IMR-90 (cell line): ENCODE measurements at regions not wholly inside any gene's neighbourhood (a gene's known extent, or its start where the extent isn't known, plus 50 kb on each side); places are given as distances from the start of the nearest gene placed in this dataset.

Experiments
- BHLHE40 ChIP-seq: fragments of 150-350 bp; IDR thresholded peaks from 2 replicates; pipeline ENCODE4 v1.6.1; 2016; ENCODE audit warnings: mild to moderate bottlenecking, low read depth, low read length
- MAFK ChIP-seq: IDR thresholded peaks from 2 replicates; pipeline ENCODE4 v1.6.1; 2012; ENCODE audit warnings: low read depth, low read length, improper control_type of control experiment
- POLR2A ChIP-seq: IDR thresholded peaks from 2 replicates; pipeline ENCODE4 v1.6.1; 2012; ENCODE audit warnings: mild to moderate bottlenecking, low read depth, low read length
- RCOR1 ChIP-seq: IDR thresholded peaks from 2 replicates; pipeline ENCODE4 v1.6.1; 2012; ENCODE audit warnings: mild to moderate bottlenecking, low read length, improper control_type of control experiment; ENCODE audit not compliant: insufficient replicate concordance
- USF2 ChIP-seq: fragments of 150-350 bp; IDR thresholded peaks from 2 replicates; pipeline ENCODE4 v1.6.1; 2017; ENCODE audit warnings: mild to moderate bottlenecking, antibody characterized with exemption, low read length, low read depth
- TF ChIP-seq, protein P1 (sequence below): conservative IDR thresholded peaks from 2 replicates; pipeline ENCODE4 v1.5.1; 2012; ENCODE audit warnings: mild to moderate bottlenecking, low read depth, low read length, improper control_type of control experiment
- TF ChIP-seq, protein P2 (sequence below): fragments of 150-350 bp; IDR thresholded peaks from 2 replicates; pipeline ENCODE4 v1.6.1; 2016; ENCODE audit warnings: low read depth, mild to moderate bottlenecking, low read length, moderate library complexity, borderline replicate concordance

- TF ChIP-seq RCOR1 (no peak), USF2 (no peak), MAFK (no peak), BHLHE40 (no peak), POLR2A (no peak)
- TF ChIP-seq, protein P1, sequence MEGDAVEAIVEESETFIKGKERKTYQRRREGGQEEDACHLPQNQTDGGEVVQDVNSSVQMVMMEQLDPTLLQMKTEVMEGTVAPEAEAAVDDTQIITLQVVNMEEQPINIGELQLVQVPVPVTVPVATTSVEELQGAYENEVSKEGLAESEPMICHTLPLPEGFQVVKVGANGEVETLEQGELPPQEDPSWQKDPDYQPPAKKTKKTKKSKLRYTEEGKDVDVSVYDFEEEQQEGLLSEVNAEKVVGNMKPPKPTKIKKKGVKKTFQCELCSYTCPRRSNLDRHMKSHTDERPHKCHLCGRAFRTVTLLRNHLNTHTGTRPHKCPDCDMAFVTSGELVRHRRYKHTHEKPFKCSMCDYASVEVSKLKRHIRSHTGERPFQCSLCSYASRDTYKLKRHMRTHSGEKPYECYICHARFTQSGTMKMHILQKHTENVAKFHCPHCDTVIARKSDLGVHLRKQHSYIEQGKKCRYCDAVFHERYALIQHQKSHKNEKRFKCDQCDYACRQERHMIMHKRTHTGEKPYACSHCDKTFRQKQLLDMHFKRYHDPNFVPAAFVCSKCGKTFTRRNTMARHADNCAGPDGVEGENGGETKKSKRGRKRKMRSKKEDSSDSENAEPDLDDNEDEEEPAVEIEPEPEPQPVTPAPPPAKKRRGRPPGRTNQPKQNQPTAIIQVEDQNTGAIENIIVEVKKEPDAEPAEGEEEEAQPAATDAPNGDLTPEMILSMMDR = no peak
- TF ChIP-seq, protein P2, sequence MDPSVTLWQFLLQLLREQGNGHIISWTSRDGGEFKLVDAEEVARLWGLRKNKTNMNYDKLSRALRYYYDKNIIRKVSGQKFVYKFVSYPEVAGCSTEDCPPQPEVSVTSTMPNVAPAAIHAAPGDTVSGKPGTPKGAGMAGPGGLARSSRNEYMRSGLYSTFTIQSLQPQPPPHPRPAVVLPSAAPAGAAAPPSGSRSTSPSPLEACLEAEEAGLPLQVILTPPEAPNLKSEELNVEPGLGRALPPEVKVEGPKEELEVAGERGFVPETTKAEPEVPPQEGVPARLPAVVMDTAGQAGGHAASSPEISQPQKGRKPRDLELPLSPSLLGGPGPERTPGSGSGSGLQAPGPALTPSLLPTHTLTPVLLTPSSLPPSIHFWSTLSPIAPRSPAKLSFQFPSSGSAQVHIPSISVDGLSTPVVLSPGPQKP = no peak
These were observed 1008.0 kb downstream of the RAPGEF2 start for GRCh38 chr4:160110891-160111290.
